K562 (cell line): ENCODE measurements at regions not wholly inside any gene's neighbourhood (a gene's known extent, or its start where the extent isn't known, plus 50 kb on each side); places are given as distances from the start of the nearest gene placed in this dataset.

Experiments used
- ATAC-seq: fragments of 200-7000 bp; cut with Tn5 transposase; 3 replicates; pipeline ENCODE4 v1.9.1; 2020; ENCODE audit warnings: moderate library complexity
- BruUV-seq: library from RNA; stranded (reverse); fragments of 400-500 nt; replicated peaks from 2 replicates; lab custom pipeline; 2021; lab: Mats Ljungman, UMichigan
- CTCF ChIA-PET: fragments of 300-600 bp; formaldehyde crosslinking; extraction: SDS; loops from one replicate; lab custom pipeline; 2021; ENCODE audit warnings: low intra/inter-chr PET ratio; lab: Yijun Ruan, JAX
- POLR2A ChIA-PET: fragments of 300-600, 350-650 bp; sonication (Branson Sonifier 250); formaldehyde crosslinking; extraction: SDS; loops from one replicate; lab custom pipeline; 2021; ENCODE audit warnings: antibody characterized with exemption, inconsistent platforms; lab: Yijun Ruan, JAX
- DNase-seq, 4 experiments: peaks; one replicate each; pipeline versions ENCODE4 v3.0.0 to v3.0.0-alpha.2; 2011 to 2018; ENCODE audit warnings: low spot score in 3 of 4, mixed read lengths in 3 of 4; ENCODE audit errors: extremely low read depth in 1 of 4
- FAIRE-seq: peaks from 2 replicates; lab custom pipeline; 2011; peaks lifted over from hg19 to GRCh38; lab: Jason Lieb, UNC
- H2AFZ ChIP-seq: 2 replicates; pipeline ENCODE4 v1.6.0; 2011; ENCODE audit warnings: low read depth, low read length, control low read depth, inconsistent platforms
- H3K27ac ChIP-seq: fragments of 200-600 bp; 3 replicates; pipeline ENCODE4 v1.8.0; 2011; ENCODE audit warnings: low read depth, mild to moderate bottlenecking, control low read depth, inconsistent platforms, low read length, moderate library complexity, mixed read lengths; ENCODE audit errors: extremely low read depth
- H3K27me3 ChIP-seq, 2 experiments: fragments of 300-600 bp in 1 of 2; 2 replicates in 1 of 2; 3 replicates in 1 of 2; pipeline versions ENCODE4 v1.6.0 to v1.8.0; 2011; ENCODE audit warnings: inconsistent platforms in 2 of 2, low read length in 2 of 2, mild to moderate bottlenecking in 1 of 2, mixed read lengths in 1 of 2, moderate library complexity in 1 of 2; ENCODE audit not compliant: control insufficient read depth in 2 of 2, insufficient read depth in 2 of 2
- H3K36me3 ChIP-seq: fragments of 300-600 bp; 3 replicates; pipeline ENCODE4 v1.8.0; 2011; ENCODE audit warnings: mild to moderate bottlenecking, low read length, inconsistent platforms; ENCODE audit not compliant: control insufficient read depth, insufficient read depth
- H3K4me1 ChIP-seq, 2 experiments: fragments of 200-600 bp in 1 of 2; replicated peaks in 1 of 2; 2 replicates in 1 of 2; 3 replicates in 1 of 2; pipeline versions ENCODE4 v1.5.1 to v1.8.0; 2011; ENCODE audit warnings: inconsistent platforms in 2 of 2, low read length in 2 of 2, mild to moderate bottlenecking in 1 of 2, mixed read lengths in 1 of 2, moderate library complexity in 1 of 2; ENCODE audit not compliant: control insufficient read depth in 2 of 2, insufficient read depth in 2 of 2
- H3K4me2 ChIP-seq: 2 replicates; pipeline ENCODE4 v1.6.1; 2011; ENCODE audit warnings: low read length, control low read depth, inconsistent platforms, mixed read lengths; ENCODE audit not compliant: insufficient read depth
- H3K4me3 ChIP-seq: fragments of 200-600 bp; sonication (generic), shearing (Covaris generic); 2 replicates; pipeline ENCODE4 v1.5.1; 2016; ENCODE audit warnings: control low read depth, inconsistent platforms
- H3K79me2 ChIP-seq: fragments of 200-600 bp; 3 replicates; pipeline ENCODE4 v1.8.0; 2011; ENCODE audit warnings: low read length, inconsistent platforms; ENCODE audit not compliant: control insufficient read depth, insufficient read depth
- H3K9ac ChIP-seq, 2 experiments: 2 replicates each; pipeline versions ENCODE4 v1.6.0 to v1.6.1; 2011; ENCODE audit warnings: low read depth in 2 of 2, low read length in 2 of 2, control low read depth in 1 of 2, inconsistent platforms in 1 of 2, mild to moderate bottlenecking in 1 of 2, mixed read lengths in 1 of 2; ENCODE audit not compliant: insufficient read depth in 1 of 2
- H3K9me1 ChIP-seq: one replicate; pipeline ENCODE4 v1.6.0; 2011; ENCODE audit warnings: inconsistent platforms, mild to moderate bottlenecking, low read length, moderate library complexity; ENCODE audit not compliant: control insufficient read depth, insufficient read depth
- H3K9me3 ChIP-seq: replicated peaks from 2 replicates; pipeline ENCODE4 v1.5.1; 2011; ENCODE audit warnings: low read depth, low read length, inconsistent platforms; ENCODE audit not compliant: control insufficient read depth, insufficient read depth
- H4K20me1 ChIP-seq: replicated peaks from 2 replicates; pipeline ENCODE4 v1.6.1; 2011; ENCODE audit warnings: low read length, inconsistent platforms, mixed read lengths; ENCODE audit not compliant: control insufficient read depth, insufficient read depth
- CBFA2T3 ChIP-seq: fragments of 450-650 bp; IDR thresholded peaks from 2 replicates; pipeline ENCODE4 v1.6.1; 2017
- HSF4 ChIP-seq: fragments of 250-450 bp; sonication (Bioruptor Pico); IDR thresholded peaks from 2 replicates; pipeline ENCODE4 v2.1.2; 2022; ENCODE audit warnings: mild to moderate bottlenecking, moderate library complexity, borderline replicate concordance
- JUN ChIP-seq, 2 experiments: sonication (generic) in 1 of 2; formaldehyde crosslinking in 1 of 2; IDR thresholded peaks; 2 replicates each; pipeline versions ENCODE4 v1.6.1 to v1.8.0; 2012 to 2022; ENCODE audit warnings: borderline replicate concordance in 2 of 2, mild to moderate bottlenecking in 2 of 2, improper control_type of control experiment in 1 of 2, low read depth in 1 of 2, low read length in 1 of 2, missing genetic modification reagents in 1 of 2
- NEUROD1 ChIP-seq: fragments of 150-350 bp; IDR thresholded peaks from 2 replicates; pipeline ENCODE4 v1.6.1; 2014; ENCODE audit warnings: borderline replicate concordance, low read length, low read depth; ENCODE audit not compliant: partially characterized antibody
- ZNF766 ChIP-seq: fragments of 200-800 bp; sonication (Bioruptor generic); conservative IDR thresholded peaks from 2 replicates; pipeline ENCODE4 v1.6.1; 2016; ENCODE audit warnings: missing genetic modification characterization, missing compliant biosample characterization
- ZNF778 ChIP-seq: fragments of 450-650 bp; formaldehyde crosslinking; IDR thresholded peaks from 2 replicates; pipeline ENCODE4 v1.4.0; 2020; ENCODE audit warnings: mild to moderate bottlenecking, moderate library complexity
- ZSCAN29 ChIP-seq: fragments of 450-650 bp; IDR thresholded peaks from 2 replicates; pipeline ENCODE4 v1.6.1; 2017
- in situ Hi-C: fragments of 300-500 bp; cut with MboI; formaldehyde crosslinking; loops from 4 replicates; pipeline ENCODE4 v1.15.0; 2018; ENCODE audit warnings: inconsistent platforms, mixed read lengths
- intact Hi-C: fragments of 100-400 bp; cut with micrococcal nuclease; formaldehyde crosslinking; loops from 2 replicates; pipeline ENCODE4 v1.14.2; 2022
- TF ChIP-seq, protein P1 (sequence below): fragments of 450-650 bp; formaldehyde crosslinking; IDR thresholded peaks from 2 replicates; pipeline ENCODE4 v1.4.0; 2022; ENCODE audit warnings: missing genetic modification characterization
- TF ChIP-seq, protein P2 (sequence below): fragments of 250-450 bp; sonication (Bioruptor Pico); IDR thresholded peaks from 2 replicates; pipeline ENCODE4 v1.6.1; 2021; ENCODE audit warnings: mild to moderate bottlenecking
- TF ChIP-seq, protein P3 (sequence below): IDR thresholded peaks from 2 replicates; pipeline ENCODE4 v1.6.1; 2014; ENCODE audit warnings: antibody characterized with exemption

DNA sequence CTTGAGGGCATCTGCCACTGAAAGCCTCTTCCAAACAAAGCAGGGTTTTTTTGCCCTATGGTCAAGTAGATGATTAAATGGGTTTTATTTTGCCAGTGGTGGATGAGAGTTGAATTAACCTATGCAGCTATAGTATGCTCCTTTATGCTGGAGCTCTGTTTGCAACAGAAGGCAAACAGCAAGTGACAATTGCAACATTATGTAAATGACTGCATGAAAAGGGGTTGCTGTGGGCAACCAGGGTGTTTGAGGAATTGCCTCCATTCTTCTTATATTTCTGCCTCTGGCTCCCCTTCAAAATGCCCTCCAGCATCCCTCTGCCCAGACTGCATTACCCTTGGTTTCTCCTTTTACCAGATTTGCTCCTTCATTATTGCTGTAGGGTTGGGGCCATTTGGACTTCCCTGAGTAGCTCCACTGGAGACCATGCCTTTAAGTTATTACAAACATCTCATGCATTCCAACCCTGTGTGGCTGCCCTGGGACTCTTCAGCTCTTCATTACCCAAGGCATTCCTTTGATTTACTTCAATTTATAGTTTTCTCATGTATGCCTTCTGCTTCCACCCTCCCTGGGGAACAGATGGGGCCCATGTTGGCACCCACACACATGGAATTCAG lies 398.4 kb downstream of the PRDM2 start:
- Histone ChIP-seq H3K4me2 (no peak overlapping the region), H3K4me1 (no peaks in the 10 kb centered on the region), H3K9ac (no peak overlapping the region), H3K4me3 (no peak overlapping the region), H3K27ac (no peak overlapping the region), H3K36me3 (no peaks in the 10 kb centered on the region), H3K9me3 (no peaks in the 10 kb centered on the region), H2AFZ (no peak overlapping the region), H3K79me2 (no peaks in the 10 kb centered on the region), H3K9me1 (no peaks in the 10 kb centered on the region), H4K20me1 (no peaks in the 10 kb centered on the region), H3K27me3 (peaks cover 0 to 7% of the 10 kb centered on the region in 2 experiments; a peak in 1 of 5 replicates)
- in situ Hi-C loops (no loop called here), intact Hi-C loops (no loop called here)
- DNase-seq (no peak), FAIRE-seq (no peak), ATAC-seq (no peak)
- ChIA-PET POLR2A (no interaction called here), CTCF (no interaction called here)
- TF ChIP-seq, protein P1, sequence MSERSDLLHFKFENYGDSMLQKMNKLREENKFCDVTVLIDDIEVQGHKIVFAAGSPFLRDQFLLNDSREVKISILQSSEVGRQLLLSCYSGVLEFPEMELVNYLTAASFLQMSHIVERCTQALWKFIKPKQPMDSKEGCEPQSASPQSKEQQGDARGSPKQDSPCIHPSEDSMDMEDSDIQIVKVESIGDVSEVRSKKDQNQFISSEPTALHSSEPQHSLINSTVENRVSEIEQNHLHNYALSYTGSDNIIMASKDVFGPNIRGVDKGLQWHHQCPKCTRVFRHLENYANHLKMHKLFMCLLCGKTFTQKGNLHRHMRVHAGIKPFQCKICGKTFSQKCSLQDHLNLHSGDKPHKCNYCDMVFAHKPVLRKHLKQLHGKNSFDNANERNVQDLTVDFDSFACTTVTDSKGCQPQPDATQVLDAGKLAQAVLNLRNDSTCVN (CRISPR knock-in tag), result no peak
- TF ChIP-seq JUN (IDR thresholded peaks at IDR 0.05; ENCODE audit: borderline replicate concordance, low read depth, low read length) (no peak), JUN (CRISPR knock-in tag; IDR thresholded peaks at IDR 0.05; ENCODE audit: borderline replicate concordance) (no peak), HSF4 (CRISPR knock-in tag) (no peak), ZSCAN29 (no peak), ZNF778 (CRISPR knock-in tag) (no peak), ZNF766 (no peak), CBFA2T3 (no peak), NEUROD1 (no peak)
- TF ChIP-seq, protein P2, sequence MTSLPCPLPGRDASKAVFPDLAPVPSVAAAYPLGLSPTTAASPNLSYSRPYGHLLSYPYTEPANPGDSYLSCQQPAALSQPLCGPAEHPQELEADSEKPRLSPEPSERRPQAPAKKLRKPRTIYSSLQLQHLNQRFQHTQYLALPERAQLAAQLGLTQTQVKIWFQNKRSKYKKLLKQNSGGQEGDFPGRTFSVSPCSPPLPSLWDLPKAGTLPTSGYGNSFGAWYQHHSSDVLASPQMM, result no peak
- TF ChIP-seq, protein P3, sequence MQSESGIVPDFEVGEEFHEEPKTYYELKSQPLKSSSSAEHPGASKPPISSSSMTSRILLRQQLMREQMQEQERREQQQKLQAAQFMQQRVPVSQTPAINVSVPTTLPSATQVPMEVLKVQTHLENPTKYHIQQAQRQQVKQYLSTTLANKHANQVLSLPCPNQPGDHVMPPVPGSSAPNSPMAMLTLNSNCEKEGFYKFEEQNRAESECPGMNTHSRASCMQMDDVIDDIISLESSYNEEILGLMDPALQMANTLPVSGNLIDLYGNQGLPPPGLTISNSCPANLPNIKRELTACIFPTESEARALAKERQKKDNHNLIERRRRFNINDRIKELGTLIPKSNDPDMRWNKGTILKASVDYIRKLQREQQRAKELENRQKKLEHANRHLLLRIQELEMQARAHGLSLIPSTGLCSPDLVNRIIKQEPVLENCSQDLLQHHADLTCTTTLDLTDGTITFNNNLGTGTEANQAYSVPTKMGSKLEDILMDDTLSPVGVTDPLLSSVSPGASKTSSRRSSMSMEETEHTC, result no peak
- no TSS peak for BruUV-seq
